ENCODE measurements at regions not wholly inside any gene's neighbourhood (a gene's known extent, or its start where the extent isn't known, plus 50 kb on each side); places are given as distances from the start of the nearest gene placed in this dataset.

DNA sequence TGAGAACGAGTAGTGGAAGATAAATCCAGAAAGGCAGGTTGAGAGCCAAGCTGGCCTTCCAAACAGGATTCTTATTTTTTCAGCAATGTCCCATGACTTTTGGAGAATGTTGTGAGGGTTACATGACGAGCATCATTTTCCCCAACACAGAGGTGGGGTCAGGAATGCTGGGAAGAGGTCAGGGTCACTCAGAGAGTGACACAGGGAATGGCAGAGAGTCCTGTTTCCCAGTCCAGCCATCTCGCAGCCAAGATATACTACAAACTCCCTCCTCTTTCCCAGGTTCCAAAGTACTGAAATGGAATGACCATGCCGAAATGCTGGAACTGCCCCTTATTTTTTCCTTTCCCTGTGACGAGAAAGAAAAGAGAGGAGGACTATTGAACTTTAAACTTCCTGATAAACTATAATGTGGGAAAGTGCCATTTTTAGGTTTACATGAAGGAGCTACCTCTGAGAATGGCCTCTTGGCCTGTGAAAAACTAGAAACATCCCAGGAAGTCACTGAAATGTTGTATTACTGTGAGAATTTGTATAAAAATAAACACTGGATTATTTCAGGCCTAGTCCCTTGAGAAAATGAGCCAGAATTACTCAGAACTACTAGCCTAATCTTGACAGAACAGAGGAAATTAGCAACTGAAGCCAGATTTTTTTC lies 420.4 kb downstream of the CETN3 start:
- no peak for DNase-seq (ENCODE audit: low spot score)

DNA sequence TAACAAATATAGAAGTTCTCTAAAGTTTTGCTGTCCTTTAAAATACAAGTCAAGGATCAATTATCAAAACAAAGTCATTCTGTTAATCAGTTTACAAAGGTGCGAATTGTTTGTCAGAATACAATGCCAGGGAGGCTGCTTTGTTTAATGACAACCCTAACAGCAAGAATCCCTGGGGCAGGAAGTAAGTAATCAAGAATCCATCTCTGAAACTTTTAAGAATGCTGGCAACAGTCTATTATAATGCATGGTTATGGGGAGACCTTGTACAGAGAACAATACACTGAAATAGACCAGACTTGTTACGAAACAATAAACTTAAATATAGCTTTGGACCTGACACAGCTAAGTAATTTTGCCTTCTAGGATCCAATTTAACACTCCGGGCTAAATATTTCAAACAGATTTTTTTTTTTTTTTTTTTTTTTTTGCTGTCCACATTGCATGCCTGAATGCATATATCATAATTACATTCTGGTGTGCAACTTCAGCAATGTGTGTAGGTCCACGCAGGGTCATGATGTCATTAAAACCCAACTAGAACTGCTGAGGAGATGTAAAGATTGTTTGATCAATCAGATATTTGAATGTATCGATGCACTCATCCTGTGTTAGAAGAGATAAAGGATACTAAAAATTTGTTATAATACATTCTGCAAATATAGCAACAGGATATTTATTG lies 421.3 kb downstream of the CETN3 start:
- no peak for DNase-seq (ENCODE audit: low spot score)

- no peak for DNase-seq (ENCODE audit: low spot score)
These were observed 426.3 kb downstream of the CETN3 start for GRCh38 chr5:89983216-89983615.

GRCh38 chr5:89981878-89982773 lies 427.4 kb downstream of the CETN3 start:
- no peak for DNase-seq (ENCODE audit: low spot score)

DNA sequence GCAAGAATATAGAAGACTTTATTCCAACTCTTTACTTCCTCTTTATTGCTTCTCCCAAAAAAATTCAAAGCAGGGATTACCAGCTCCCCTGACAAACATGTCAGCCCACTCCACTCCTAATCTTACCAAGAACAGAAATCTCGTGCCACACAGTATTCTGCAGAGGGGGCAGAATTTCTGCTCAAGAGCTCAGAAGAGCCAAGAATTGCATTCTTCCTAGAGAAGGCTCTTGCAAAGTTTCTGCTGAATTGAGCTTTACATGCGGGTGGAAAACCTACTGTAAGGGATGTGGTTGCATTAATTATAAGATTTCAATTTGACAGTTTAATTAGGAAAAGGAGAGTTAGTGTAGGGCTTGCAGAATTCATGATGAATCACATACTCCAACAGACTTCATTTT lies 428.5 kb downstream of the CETN3 start:
- no peak for DNase-seq (ENCODE audit: low spot score)

DNA sequence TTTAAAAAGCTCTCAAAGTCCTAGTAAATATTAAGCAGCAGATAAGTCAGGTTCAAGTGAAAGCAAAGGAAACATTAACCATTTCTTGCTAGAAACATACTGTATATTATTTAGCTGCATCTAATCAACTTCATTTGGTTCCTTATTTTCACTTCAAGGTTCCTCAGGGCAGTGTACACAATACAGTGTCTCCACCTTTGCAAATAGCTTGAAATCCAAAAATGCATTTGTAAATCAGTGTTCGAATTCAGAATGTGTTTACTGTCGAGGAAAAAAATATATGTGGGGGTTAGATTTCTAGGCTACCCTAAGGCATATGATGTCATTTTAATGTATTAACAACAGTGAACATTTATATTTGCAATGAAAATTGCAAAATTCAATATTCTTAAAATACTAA lies 436.0 kb downstream of the CETN3 start:
- DNase-seq (ENCODE audit: low spot score) = no peak

- no peak for DNase-seq (ENCODE audit: low spot score)
These were observed 436.7 kb downstream of the CETN3 start for GRCh38 chr5:89972901-89973300.

GRCh38 chr5:89968958-89969381 lies 440.6 kb downstream of the CETN3 start:
- DNase-seq (ENCODE audit: low spot score) = no peak

GRCh38 chr5:89967771-89968444 lies 441.6 kb downstream of the CETN3 start:
- DNase-seq (ENCODE audit: low spot score) = no peak

- no peak for DNase-seq (ENCODE audit: low spot score)
These were observed 452.7 kb downstream of the CETN3 start for GRCh38 chr5:89956838-89957237.

DNA sequence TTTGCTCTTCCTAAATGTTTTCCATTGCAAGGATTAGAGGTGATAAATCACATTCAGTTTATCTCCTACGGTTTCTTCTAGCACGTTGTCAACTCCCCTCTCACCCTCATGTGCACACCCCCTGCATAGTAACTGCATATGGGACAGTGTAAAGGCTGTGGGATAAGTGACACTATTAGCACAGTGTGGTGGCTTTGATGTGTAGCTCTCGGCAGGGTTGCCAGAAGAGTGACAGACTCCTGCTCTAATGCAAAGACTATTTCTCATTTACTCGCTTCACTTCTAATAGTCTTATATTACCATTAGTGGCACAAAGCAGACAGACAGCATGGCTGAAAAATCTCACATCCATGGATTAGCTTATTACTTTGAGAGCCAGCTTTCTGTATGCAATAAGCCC lies 454.6 kb downstream of the CETN3 start:
- no peak for DNase-seq (ENCODE audit: low spot score)

DNA sequence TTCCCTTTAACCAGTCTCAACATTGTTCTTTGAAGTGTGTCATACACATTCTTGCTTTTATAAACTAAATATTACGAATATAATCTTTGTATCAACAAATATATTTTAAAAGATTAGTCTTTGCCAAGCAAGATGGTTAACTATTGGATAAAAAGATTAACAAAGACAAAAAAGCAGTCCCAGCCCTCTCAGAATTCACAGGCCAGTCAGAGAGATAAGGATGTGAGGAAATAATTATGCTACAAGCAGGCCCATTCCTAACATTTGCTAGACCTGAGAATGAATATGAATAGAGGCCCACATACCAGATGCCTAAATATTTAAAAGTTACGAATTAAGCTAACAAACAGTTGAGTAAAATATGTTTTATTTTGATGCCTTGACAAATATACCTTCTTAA lies 457.7 kb downstream of the CETN3 start:
- no peak for DNase-seq (ENCODE audit: low spot score)

DNA sequence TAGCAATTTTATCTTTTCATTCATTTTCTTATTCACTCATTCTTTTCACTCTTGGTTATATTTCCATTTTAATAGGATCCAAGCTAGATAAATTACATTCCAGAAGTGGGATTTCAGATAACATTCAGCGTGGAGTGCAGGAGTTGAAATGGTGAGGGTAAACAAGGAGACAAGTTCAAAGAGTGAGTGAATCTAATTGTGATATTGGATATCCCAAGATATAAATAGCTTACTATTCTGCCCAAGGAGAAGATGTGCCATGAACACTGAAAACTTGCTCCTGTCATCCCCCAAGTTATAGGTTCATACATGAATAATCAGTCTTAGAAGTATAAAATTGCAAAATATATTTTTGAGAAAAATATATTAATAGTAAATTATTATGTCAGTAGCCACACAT lies 459.3 kb downstream of the CETN3 start:
- DNase-seq (ENCODE audit: low spot score) = no peak

GRCh38 chr5:89948977-89949376 lies 460.6 kb downstream of the CETN3 start:
- no peak for DNase-seq (ENCODE audit: low spot score)

DNA sequence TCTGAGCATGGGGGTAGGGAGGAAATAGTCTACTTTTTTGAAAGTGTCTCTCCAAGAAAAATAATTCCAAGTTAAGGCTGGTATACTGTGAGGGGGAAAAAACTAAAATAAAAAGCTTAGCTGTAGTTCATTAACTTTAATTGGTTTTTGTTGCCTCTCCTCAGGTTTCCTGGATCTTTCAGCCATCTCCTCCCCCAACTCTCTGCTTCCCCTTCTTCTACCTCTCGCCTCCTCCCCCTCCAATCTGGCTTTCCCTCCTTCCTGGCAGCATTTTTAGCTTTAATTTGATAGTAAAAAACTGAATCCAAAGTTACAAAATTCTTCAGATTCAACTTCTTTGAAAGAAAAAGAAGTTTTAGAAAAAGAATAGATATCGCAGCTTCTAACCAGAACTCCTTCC lies 462.6 kb downstream of the CETN3 start:
- no peak for DNase-seq (ENCODE audit: low spot score)

GRCh38 chr5:89946508-89946907 lies 463.0 kb downstream of the CETN3 start:
- DNase-seq (ENCODE audit: low spot score) = no peak

DNA sequence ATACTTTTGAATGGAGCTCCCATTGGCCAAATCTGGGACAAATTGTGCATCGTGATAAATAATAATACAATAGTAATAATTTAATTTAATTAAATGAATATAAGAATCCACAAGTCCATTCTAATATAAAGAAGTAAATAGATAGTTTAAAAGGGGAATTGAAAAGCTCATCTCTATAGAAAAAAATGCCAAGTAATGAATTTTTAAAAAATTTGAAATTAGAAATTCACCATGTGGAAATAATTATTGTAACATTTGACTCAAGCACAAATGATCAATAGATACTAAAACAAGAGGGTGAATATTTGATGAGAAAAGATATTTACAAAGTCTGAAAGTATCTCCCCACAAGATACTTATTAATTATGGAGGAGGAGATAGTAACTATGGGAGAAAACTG lies 467.4 kb downstream of the CETN3 start:
- DNase-seq (ENCODE audit: low spot score) = no peak

DNA sequence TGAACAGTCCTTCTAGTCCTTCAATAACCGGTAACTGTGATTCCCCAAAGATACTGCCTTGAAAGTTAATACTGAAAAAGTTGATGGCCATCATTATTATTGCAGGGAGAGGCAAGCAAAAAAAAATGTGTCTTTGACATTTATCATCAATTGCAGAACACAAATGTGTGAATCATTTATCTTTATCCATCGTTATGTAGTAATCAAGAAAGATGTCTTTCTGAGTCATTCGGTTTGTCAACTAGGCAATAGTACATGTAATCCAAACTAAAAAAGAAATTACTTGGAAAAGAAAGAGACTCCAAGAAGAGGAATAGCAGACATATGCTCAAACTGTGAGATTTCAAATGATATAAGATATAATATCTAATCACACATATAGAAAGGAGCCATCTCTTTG lies 473.0 kb downstream of the CETN3 start:
- DNase-seq (ENCODE audit: low spot score) = no peak

GRCh38 chr5:89934069-89934468 lies 475.5 kb downstream of the CETN3 start:
- DNase-seq (ENCODE audit: low spot score) = no peak

DNA sequence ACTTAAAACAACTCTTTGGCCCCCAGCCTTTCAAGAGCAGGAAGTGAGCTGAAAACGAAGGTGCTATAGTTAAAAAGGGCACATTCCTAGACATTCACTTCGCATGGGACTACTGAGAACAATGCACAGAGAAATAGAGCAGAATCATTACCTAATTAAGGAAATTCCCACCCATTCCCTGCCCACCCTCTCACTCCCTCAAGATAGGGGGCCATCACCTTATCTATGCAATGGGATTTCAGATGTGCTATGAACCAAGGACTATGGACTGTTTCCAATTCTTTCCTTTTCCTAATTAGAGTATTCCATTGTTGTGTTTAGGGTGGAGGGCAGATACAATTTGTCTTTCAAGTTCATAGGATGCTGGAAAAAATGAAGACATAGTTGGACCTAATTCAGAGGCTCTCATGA lies 476.8 kb downstream of the CETN3 start:
- no peak for DNase-seq (ENCODE audit: low spot score)

DNA sequence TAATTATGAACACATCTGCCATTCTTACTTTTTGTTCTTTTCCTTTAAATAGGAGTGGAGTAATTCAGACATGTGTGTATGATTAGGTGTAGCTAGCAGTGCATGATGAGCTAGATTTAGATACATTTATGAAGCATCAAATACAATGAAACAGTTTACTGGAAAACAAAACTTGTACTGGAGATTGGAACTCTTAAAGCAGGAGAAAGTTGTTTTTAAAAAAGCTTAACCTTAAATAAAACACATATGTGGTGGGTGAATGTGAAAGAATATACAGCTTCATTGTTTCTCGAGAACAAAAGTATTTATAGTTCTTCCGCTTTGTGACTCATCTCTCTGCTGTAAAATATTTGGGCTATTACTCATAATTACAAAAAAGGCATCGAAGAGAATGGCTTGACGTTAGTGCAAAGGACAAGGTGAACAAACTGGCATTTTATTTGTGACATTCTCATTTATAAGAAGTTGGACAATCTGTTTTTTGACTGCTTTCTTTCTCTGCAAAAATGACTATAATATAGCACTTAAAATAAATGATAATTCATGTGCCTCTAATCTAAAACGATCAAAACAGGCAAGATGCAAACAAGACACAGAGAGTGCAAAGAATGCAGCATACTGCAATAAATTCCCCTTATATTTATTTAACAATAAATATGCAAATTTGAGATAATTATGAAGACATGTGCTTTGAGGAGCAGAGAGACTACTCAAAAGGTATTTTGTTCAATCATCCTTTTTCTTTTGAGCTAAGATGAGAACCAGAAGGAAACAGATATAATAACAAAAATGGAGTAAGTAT lies 478.8 kb downstream of the CETN3 start:
- peak; percentile 63 for DNase-seq (ENCODE audit: low spot score)

DNA sequence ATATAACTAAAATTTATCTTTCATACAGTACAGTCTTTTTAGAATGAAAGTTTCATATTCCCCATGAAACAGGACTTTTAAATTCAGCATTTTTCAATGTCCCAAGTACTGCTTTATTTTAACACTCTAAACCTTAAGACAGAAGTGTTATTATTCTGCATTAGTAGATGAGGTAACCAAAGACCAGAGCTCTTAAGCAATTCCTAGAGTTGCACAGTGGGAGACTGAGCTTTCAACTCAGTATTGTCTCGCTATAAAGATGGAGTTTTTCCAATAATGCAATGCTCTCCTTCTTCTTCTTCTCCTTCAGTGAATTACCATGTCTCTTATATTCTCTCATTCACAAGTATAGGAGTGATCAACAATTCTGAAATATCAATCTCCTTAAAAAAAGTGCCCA lies 479.7 kb downstream of the CETN3 start:
- DNase-seq (ENCODE audit: low spot score) = no peak
